HG02938 (cell line): ENCODE measurements at regions not wholly inside any gene's neighbourhood (a gene's known extent, or its start where the extent isn't known, plus 50 kb on each side); places are given as distances from the start of the nearest gene placed in this dataset.

ENCODE experiments used
- ATAC-seq: cut with Tn5 transposase; IDR thresholded peaks from one replicate; pipeline ENCODE4 v1.9.1; 2021; ENCODE audit warnings: mild to moderate bottlenecking, moderate library complexity; ENCODE audit not compliant: unreplicated experiment

DNA sequence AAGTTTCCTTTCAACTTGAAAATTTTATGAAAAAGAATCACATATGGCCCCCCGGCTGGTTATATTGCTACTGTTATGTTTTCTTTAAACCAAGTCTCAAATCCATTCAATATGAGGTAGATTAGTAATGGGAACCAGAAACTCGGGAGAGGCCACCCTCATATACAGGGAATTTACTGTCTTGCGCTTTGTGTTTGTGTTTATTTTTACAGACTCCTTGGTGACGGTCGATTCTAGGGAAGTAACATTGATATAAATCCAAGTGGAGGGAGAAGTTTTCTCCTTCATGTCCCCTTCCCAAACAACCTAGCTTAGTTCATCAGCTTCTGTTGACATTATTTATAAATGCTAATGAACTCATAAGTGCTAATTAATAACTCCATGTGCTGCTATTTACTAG, 163.5 kb upstream of the LMO4 start:
- ATAC-seq, result no peak

DNA sequence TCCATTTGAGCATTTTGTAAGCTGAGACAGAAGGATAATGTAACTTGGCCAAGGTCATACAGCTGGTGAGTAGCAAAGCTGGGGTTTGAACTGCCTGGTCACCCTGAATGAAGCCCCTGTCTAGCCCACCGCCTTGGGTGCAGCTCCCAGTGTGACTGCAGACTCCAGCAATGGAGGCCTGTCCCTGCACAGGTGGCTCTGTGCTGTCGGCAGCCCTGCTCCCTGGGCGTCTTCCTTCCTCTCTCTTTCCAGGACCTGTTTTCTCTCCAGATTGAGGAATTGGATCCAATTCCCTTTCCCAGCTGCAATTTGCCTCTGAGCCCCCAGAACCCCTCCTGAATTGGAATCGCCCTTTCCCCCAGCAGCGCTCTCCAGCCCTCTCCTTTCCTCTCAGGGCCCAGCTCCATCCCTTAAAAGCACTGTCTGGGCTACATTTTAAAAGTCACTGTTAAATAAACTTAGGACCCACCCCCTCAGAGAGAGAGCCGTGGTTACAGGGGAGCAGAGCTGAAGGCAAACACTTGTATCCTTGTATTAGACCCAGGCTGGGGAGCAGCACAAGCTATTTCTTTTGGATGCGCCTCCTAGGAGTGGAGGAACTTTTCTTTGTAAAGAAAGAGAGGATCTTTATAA, 161.4 kb upstream of the LMO4 start:
- no peak for ATAC-seq

DNA sequence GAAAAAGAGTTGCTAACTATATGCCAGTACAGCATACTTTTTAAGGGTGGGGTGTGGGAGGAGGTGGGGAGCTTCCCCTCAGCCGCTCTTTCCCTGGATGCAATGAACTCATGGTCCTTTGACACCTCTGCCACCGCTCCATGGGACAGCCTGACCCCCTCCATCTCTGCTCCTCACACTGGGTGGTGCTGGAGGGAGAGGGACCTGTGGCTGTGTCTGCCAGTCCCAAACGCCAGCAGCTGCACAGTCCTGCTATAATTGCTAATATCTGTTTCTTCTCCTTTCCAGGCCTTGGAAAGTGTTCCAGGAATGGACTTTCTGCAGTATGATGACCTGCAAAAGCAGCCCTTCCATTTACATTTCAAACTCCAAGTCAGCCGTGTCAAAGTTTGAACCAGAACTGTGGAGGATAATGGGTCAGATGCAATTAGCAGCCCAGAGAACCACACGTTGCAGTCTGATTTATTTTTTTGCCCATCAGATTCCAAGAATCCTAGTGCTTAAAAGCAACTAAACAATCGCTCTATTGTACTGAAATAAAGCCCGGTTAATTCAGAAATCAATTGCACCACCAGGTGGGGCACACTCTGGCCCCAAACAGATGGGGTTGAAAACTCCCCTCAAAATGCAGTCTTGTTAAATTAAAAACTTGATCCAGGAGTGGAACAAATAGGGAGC, 160.7 kb upstream of the LMO4 start:
- ATAC-seq, result no peak

DNA sequence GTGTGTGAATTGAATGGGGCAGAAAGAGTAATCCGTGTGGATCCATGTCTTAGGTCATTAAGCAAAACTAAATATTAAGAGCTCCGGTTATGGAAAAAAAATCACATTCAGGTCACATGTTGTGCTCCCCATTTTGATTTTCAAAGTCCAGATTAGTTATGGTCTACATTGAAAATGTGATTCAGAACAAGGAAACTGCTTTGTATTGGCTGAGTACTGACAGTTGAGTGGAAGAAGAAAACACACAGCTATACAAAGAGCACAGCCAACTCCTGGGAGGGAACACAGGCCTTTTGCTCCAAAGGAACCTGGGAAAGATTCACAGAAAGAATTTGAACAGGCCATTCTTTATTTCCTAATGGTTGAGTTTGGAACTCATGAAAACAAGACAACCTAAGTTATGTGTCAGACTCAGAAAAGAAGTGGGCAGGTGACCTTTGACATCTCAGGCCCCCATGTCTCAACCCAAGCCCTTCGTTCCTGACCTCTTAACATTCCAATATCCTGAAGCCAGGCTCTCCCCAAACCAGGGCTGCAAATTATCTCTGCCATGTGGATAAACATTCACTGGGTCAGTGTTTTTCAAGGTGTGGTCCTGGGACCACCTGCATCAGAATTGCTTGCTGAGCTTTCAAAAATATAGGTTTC, 159.3 kb upstream of the LMO4 start:
- ATAC-seq, result no peak

DNA sequence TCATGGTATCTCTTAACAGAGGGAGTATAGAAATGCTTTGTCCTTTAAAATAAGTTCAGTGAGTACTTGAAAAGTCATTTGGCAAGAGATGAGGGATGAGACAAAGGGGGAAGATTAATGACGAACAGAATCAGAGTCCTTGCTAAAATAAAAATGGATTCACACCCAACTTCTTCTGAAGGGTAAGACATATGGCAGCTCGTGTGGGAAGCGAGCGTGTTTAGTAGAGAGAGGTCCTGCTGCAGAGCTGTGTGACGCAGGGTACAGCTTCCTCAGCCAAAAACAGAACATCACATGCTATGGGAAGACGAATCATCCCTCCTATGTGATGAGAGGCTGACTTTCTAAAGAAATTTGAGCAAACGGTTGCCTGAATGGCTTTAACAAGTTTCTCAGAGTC, 158.5 kb upstream of the LMO4 start:
- ATAC-seq, result no peak

DNA sequence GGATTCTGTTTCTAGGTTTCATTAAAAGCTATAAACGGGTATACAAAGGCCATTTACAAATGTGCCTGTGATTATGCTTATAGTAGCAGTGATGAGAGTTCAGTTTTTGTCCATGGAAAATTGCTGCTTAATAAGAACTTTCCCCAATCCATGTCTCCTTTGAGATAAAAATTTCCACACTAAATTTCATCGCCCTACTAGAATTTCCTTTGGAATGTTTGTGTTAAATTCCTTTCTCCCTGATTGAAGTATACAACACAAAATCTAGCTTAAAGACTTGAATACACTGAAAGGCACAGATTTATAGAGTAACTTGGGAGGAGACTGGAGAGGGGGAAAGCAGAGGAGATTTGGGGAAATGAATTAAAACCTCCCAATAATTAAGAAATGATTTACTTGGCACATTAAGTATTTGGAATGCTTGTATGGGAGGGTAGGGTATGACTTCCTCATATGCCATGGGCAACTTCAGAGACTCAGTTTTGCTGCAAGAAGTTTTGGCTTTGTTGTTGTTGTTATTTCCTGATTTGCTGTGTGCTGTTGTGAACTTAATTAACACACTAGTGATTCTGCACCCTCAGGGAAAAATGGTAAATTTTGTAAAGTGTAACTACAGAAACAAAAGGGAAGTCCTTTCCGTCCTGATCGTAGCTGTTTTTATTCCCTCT, 157.6 kb upstream of the LMO4 start:
- ATAC-seq, result no peak

DNA sequence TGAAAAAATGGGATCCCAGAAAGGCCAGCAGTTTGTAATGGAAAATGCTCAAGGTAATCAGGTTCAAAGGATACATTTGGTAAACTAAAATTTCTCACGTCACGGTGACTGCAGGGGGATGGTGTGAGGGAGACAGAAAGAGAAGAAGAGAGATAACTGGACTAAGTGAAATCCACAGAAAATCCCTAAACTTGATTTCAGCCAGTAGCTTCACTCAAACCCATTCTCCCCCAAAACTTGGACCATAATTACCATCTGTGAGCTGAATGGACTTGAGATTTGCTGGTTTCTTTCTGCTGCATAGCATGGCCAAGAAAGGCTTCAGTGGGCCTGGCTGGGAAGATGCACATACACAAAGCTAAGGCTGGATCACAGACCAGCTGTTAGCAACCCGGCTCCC, 155.4 kb upstream of the LMO4 start:
- no peak for ATAC-seq

DNA sequence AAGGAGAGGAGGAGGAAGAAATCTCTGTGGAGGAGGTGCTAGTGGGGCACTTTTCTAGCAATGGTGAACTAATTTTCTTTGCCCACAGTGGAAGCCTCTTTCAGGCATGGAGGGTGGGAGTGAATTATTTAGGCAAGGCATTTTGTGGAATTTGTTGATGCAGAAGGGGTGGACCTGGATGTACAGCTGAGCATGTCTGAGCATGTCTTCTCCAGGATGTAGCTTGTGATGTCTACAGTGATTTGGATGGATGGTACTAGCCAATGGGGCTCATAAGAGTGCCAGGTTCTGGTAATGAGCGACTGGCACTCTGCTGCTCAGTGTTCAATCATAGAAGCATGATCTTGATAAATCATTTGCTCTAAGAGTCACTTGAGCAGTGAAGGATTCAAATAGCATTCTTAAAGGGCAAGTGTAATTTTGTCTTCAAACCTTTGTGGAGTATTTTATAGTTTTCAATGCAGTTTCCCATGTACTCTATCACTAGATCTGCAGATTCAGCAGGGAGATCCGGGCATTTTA, 153.9 kb upstream of the LMO4 start:
- ATAC-seq, result no peak

DNA sequence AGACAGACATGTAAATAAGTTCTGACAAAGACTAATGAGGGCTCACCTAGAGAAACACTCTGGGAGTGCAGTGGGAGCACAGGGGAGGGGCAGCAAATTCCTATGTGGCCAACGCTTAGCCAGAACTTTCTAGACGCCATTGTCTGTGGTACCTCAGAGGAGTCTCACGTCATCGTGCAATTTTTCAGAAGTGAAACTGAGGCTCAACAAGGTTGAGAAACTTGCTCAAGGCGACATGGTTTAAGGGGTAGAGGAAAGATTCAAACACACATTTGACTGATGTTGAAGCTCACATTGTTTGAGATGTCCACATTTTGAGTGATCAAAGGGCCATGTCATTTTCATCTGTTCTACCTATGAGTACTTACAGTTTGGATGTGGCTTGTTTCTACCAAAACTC, 152.6 kb upstream of the LMO4 start:
- ATAC-seq, result no peak

DNA sequence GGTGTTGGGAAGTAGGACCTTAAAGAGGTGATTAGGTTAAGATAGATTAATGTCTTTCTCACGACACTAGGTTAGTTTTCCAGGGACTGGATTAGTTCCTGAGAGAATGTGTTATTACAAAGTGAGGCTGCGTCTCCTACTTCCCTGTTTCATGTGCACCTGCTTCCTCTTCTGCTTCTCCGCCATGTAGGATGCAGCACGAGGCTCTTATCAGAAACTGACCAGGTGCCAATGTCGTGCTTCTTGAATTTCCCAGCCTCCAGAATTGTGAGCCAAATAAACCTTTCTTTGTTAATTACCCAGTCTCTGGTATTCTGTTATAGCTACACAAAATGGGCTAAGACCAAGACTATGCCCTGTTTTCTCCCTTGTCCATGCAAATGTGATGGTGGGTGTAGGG, 152.2 kb upstream of the LMO4 start:
- ATAC-seq, result no peak

DNA sequence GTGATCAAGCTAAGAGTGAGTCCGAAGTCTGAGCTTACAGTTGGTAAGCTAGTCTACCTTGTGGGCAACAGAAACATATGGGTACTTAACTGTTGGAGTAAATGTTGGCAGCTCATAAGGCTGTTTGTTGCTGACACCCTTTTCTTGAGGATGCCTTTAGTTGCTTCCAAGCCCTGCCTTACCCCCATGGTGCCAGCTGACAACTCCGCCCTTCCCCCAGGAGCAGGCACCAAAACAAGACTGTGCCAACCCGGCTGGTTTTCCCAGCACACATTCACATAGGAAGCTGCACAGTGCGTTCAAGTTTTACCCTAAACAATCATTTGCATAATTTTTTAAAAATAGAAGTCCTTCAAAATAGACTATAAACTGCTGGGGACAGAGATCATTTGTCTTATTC, 150.2 kb upstream of the LMO4 start:
- no peak for ATAC-seq

DNA sequence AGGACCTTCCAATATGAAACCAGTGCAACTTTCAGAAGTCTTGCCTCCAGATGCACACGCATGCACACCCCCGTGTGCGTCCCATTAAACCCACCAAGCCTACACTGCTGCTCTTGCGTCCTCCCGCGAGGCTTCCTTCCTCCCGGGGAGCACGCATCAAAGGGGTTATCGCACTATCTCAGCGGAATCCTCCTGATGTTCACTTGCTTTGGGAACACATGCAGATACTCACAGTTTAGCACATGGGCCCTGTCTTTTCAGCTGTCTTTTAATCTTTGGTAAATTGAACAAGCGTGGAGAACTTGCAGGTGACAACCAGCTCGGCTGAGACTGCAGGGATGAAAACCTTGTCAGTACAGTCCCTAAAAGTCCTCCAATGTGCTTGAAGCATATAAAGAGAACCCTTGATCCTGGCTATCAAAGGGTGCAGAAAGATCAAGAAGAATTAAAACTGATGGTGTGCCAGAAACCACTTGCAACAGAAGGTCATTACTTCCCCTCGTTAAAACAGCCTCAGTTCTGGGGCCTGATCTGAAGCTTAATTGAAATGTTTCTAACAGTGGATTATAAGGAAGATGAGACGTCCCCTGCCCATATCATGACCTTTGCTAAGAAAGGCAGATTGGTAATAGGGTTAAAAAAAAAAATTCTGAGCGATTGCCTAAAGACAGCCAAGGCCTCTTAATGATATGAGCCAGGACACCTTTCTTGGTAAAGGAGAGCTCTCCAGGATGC, 149.4 kb upstream of the LMO4 start:
- no peak for ATAC-seq

DNA sequence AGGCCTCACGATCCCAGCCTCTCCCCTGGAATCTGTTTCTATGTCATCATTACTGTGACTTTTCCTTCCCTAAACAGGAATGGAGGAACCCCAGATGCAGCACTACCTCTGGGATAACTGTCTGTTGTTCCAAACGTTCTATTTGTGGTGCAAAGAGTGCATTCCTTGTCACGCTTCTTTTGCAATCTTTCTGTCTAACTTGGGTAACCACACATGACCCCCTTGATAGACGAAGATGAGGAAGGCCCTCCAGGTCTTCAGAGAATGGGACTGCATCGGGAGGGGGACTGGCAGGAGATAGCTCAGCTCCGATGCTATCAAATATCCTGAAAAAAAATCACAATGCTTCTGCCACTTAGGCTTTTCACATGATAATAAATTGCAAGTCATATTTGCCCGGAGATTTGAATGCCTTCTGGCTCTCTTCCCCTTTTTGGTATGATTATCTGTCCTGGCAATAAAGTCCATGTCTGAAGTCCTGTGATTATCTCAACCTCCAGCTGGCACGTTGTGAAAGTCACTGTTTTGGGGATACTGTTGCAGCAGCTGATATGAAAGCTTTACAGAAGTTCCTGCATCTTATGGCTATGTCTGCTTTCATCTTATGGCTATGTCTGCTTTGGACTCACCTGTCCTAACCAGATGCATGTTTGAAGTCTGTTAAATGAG, 148.7 kb upstream of the LMO4 start:
- no peak for ATAC-seq

DNA sequence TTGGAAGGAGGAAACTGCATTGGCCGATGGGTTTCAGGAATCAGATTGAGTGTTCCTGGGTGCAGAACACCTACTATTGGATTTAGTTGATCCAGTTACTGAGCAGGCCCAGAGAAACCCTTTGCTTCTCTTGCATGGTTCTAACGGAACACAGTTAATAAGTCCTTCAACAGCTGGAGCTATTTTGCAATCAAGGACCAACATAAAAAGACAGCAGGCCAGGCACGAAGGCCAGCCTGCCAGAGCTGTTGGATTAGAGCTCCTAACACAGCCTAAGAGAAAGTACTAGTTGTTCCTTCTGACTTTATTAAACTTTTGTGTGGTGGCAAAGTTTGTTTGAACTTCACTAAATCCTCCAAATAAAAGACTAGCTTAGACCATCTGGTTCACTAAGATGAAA, 148.0 kb upstream of the LMO4 start:
- ATAC-seq, result no peak

DNA sequence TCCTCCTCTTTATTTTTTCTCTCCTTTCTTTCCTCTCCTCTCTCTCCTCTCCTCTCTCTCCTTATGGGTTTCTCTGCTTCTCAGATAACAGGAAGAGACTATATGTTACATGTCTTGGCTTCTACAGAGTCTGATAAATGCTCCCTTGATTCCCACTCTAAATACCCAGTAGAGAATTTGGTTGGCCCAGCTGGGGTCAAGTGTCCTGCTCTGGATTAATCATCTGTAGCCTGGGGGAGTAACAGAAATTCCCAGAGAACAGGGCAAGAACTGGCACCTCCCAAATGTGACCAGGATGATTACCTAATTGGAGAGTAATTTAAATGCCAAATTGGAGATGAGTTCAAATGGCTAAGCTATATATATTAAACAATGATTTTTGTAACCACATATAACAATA, 146.1 kb upstream of the LMO4 start:
- no peak for ATAC-seq

DNA sequence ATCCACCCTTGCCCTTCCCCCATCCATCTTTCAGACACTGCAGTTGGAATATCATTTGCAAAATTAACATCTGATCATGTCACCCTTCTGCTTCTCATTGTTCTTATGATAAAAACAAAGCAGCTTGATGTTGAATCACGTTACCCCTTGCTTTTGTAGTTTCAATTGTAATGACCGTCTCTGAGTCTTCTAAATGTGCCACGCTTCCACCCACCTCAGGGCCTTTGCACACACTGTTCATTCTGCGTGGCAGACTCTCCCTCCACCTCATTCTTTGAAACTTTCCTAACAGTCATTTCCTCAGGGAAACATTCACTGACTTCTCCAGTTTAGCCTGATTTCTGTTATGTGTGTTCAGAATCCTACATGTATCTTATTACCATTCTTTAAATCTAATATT, 143.6 kb upstream of the LMO4 start:
- no peak for ATAC-seq

DNA sequence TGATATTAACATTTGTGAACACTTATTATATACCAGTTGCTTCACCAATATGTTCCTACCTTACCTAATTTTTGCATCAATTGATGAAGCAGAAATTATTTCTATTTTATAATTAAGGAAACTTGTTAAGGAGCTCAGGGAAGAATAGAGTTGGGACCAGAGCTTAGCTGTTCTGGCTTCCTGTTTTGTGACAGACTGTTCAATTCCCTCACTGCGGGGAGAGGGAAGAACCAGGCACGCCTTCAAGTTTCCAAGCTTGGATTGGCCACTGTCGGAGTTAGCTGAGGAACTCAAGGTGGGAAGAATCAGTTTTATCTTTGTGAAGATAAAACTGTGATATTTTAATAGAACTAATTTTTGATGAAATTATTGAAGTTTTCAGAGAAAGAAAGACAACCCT, 142.3 kb upstream of the LMO4 start:
- ATAC-seq, result no peak

DNA sequence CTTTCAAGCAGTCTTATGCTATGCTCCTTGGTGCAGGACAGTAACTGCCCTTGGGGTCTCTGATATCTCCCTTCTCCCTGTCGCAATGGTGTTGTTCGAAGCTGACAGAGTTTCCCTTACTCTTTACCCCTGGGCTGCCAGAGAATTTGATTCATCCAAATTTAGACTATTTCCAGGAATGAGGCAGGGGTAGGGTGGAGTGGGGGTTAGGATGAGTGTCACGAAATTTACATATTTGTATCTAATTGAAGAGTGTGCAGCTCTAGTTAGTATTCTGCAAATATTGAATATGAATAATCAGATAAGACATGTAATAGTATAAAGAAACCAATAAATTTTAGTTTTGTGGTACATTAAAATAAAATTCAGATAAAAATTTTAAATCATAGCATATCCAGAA, 140.0 kb upstream of the LMO4 start:
- ATAC-seq, result no peak

DNA sequence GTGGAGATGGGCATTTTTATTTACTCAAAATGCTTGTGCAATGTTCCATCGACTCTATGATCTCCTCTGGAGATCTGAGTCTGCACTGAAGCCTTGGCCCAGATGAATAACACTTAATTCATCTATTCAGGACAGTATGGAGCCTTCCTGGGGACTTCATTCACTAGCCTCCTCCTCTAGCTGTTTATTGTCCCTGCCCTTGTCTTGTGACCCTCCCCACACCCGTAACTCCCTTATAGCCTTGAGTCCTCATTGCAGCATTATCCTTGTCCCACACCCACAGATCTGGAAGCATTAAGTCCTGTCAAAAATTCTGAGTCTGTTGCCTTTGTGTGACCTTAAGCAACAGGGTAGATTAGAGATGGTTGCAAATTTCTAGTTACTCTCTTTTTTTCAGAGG, 138.3 kb upstream of the LMO4 start:
- ATAC-seq, result no peak

DNA sequence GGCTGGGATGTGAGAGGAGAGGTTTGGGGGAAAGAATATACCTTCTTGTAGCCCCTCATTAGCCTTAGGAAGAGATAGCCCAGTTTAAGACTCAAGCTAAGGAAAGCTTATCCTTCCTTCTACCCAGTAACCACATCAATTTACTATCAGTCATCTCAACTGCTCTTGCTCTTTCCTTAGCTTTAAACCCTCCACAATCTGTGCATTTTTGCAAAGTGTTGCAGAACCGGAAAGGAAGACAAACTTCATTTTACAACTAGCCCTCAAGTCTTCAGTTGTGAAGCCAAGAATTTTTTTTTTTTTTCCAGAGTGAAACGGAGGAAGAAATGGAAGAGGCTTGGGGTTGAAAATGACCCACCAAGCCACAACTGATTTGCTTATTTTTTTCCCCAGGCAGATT, 137.0 kb upstream of the LMO4 start:
- ATAC-seq, result no peak
